ENCODE measurements at regions not wholly inside any gene's neighbourhood (a gene's known extent, or its start where the extent isn't known, plus 50 kb on each side); places are given as distances from the start of the nearest gene placed in this dataset.

DNA sequence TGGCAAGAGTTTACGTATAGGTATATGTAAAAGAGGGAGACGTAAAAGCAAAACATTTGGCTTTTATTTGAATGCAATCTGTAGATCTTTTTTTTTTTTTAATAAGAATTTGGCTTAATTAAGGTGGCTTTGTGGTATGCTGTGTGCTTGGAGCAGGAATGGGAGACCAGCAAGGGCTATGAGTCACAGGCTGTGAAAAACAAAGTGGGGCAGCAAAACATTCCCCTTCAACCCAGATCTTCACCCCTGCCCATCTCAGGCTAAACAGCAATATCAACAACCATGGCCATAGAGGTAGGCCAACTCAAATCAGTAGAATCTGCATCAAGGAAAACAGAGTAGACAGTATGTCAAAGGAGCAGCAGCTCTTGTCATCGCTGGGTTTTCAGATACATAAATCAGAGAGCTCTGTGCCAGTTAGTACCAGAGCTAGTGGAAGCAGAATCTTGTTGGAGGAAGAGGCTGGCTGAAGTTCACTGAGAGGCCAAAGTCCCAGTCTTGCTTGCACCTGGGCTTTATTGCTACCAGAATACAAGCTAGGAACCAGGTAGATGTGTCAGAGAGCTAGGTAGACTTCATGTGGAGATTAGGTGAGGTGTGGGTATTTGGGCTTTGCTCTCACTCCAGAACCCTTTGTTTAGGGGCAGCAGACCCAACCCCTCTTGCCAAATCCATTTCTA is 191.5 kb upstream of the FANCL start:
- Histone ChIP-seq H3K14ac (ENCODE audit: insufficient read length) (no peak overlapping the region), H3K36me3 (ENCODE audit: control insufficient read depth in 2 of 4, insufficient read depth in 4 of 4, low read length in 3 of 4) (no peaks in the 10 kb centered on the region), H3K18ac (ENCODE audit: extremely low read depth, low read length) (no peak overlapping the region; the same call in 1 of the 2 replicates), H3K4me3 (ENCODE audit: extremely low read depth in 1 of 4, insufficient read depth in 2 of 4, low read depth in 3 of 4, low read length in 4 of 4) (no peak overlapping the region), H3K27ac (ENCODE audit: low read depth, low read length) (no peak overlapping the region), H3K79me1 (ENCODE audit: low read depth, low read length) (no peaks in the 10 kb centered on the region), H3K4ac (replicated peaks; ENCODE audit: insufficient read length, low read depth, low read length) (no peak overlapping the region), H2BK5ac (ENCODE audit: low read depth, low read length) (no peak overlapping the region), H4K91ac (replicated peaks; ENCODE audit: insufficient read length, low read length) (no peak overlapping the region), H3K9ac (replicated peaks in 1 of 4; ENCODE audit: extremely low read depth in 1 of 4, low read depth in 3 of 4, low read length in 3 of 4) (no peak overlapping the region), H3K27me3 (replicated peaks in 1 of 4; ENCODE audit: control insufficient read depth in 3 of 4, extremely low read depth in 1 of 4, insufficient read depth in 3 of 4, low read length in 3 of 4) (no peaks in the 10 kb centered on the region), H3K23me2 (ENCODE audit: low read depth, low read length) (peaks cover 7% of the 10 kb centered on the region), H4K5ac (ENCODE audit: insufficient read length, low read depth, low read length) (no peak overlapping the region), H3K56ac (replicated peaks; ENCODE audit: insufficient read length, low read depth, low read length) (no peak overlapping the region), H2BK20ac (ENCODE audit: low read length) (no peak overlapping the region; the same call in 1 of the 2 replicates), H3K4me2 (ENCODE audit: insufficient read depth in 1 of 2, low read depth in 2 of 2, low read length in 2 of 2) (no peak overlapping the region), H2AFZ (ENCODE audit: low read length) (no peak overlapping the region), H3K4me1 (replicated peaks in 1 of 4; ENCODE audit: control insufficient read depth in 3 of 4, insufficient read depth in 4 of 4, low read length in 3 of 4) (peaks cover 0 to 12% (median 4%) of the 10 kb centered on the region in 4 experiments; a peak in 3 of 7 replicates), H3K23ac (ENCODE audit: insufficient read length) (no peak overlapping the region), H2AK5ac (ENCODE audit: low read depth, low read length) (no peak overlapping the region), H3K79me2 (ENCODE audit: control insufficient read depth in 1 of 2, insufficient read depth in 2 of 2, low read length in 2 of 2) (no peaks in the 10 kb centered on the region; a peak in 1 of 4 replicates), H2BK15ac (ENCODE audit: low read length) (0 out of 2 replicates have a peak overlapping the region, but pooled peaks have one; percentile 7), H2BK12ac (ENCODE audit: low read depth, low read length) (peak overlapping the region; percentile 69; the same call in 1 of the 2 replicates), H3K9me3 (ENCODE audit: insufficient read depth in 2 of 2, low read depth in 1 of 2, low read length in 1 of 2) (no peaks in the 10 kb centered on the region), H4K8ac (ENCODE audit: extremely low read depth, insufficient read depth, low read length) (no peak overlapping the region), H2BK120ac (replicated peaks; ENCODE audit: low read depth, low read length) (no peak overlapping the region), H4K20me1 (replicated peaks in 1 of 2; ENCODE audit: control insufficient read depth in 1 of 2, insufficient read depth in 2 of 2, low read length in 2 of 2) (no peaks in the 10 kb centered on the region)
- FAIRE-seq: no peak
- DNase-seq (ENCODE audit: low read depth in 1 of 2, low spot score in 2 of 2): no peak
- POLR2A ChIA-PET (ENCODE audit: partially characterized antibody): no interaction called here
- 90 to 100% methylated on average over 2 to 3 of the region's 3 CpGs for WGBS, 2 experiments (ENCODE audit: extremely low coverage in 1 of 2, insufficient coverage in 1 of 2, insufficient read length in 1 of 2, insufficient replicate concordance in 2 of 2, low coverage in 1 of 2, low lambda C conversion rate in 2 of 2, missing lambda C conversion rate in 1 of 2)
- CTCF ChIA-PET (ENCODE audit: partially characterized antibody): interaction anchor here (3.6 to 3.7 kb wide), 2 partner anchors 11 to 16 kb away, joined by 10 to 12 read pairs; no protein-coding TSS in a partner anchor
- TF ChIP-seq SP4 (IDR thresholded peaks at IDR 0.05; ENCODE audit: low read length) (no peak), HDAC2 (IDR thresholded peaks at IDR 0.05; ENCODE audit: borderline replicate concordance in 1 of 2, low read depth in 2 of 2, low read length in 2 of 2) (no peak), BACH1 (IDR thresholded peaks at IDR 0.05; ENCODE audit: low read length) (no peak), GTF2F1 (IDR thresholded peaks at IDR 0.05; ENCODE audit: borderline replicate concordance, low read depth, low read length) (no peak), HDAC6 (IDR thresholded peaks at IDR 0.05; ENCODE audit: low read depth, low read length) (no peak), SUZ12 (IDR thresholded peaks at IDR 0.05; ENCODE audit: low read length) (no peak), TAF1 (IDR thresholded peaks at IDR 0.05; ENCODE audit: low read depth, low read length) (no peak), CTCF (IDR thresholded peaks at IDR 0.05; ENCODE audit: control extremely low read depth in 1 of 3, insufficient read depth in 1 of 3, low read depth in 1 of 3, low read length in 3 of 3) (no peak), RXRA (IDR thresholded peaks at IDR 0.05; ENCODE audit: insufficient read depth, low read depth, low read length) (no peak), POLR2A (IDR thresholded peaks at IDR 0.05; ENCODE audit: control extremely low read depth in 1 of 2, low read depth in 2 of 2, low read length in 2 of 2) (no peak), EZH2 (IDR thresholded peaks at IDR 0.05; ENCODE audit: low read depth, low read length, severe bottlenecking) (no peak)
